ENCODE measurements at regions not wholly inside any gene's neighbourhood (a gene's known extent, or its start where the extent isn't known, plus 50 kb on each side); places are given as distances from the start of the nearest gene placed in this dataset.

GRCh38 chr11:112831041-112831440 is 130.2 kb upstream of the NCAM1 start:
- Histone ChIP-seq H3K9me3 (ENCODE audit: control insufficient read depth, insufficient read depth, low read length) (peaks cover 2% of the 10 kb centered on the region; the same call in 1 of the 2 replicates), H3K18ac (ENCODE audit: low read depth, low read length) (no peak overlapping the region), H3K14ac (replicated peaks; ENCODE audit: low read depth, low read length) (no peak overlapping the region), H4K91ac (ENCODE audit: insufficient read depth, low read depth, low read length) (no peak overlapping the region), H3K23ac (ENCODE audit: low read depth, low read length) (no peak overlapping the region), H3K56ac (ENCODE audit: extremely low read depth, insufficient read depth, low read length) (no peak overlapping the region), H3K4me2 (ENCODE audit: low read depth, low read length) (no peak overlapping the region), H3K36me3 (ENCODE audit: control insufficient read depth, insufficient read depth, low read length) (no peaks in the 10 kb centered on the region), H2BK20ac (ENCODE audit: low read depth, low read length) (no peak overlapping the region), H3K9me1 (ENCODE audit: insufficient read depth, low read length) (no peaks in the 10 kb centered on the region), H3K4me3 (ENCODE audit: insufficient read depth, low read depth, low read length) (no peak overlapping the region), H2AFZ (replicated peaks; ENCODE audit: low read length, poor library complexity) (no peak overlapping the region), H2BK120ac (ENCODE audit: low read depth, low read length) (no peak overlapping the region), H3K4ac (ENCODE audit: low read depth, low read length) (no peak overlapping the region), H3K27me3 (ENCODE audit: control insufficient read depth, insufficient read depth, low read length) (no peaks in the 10 kb centered on the region), H2BK15ac (ENCODE audit: low read depth, low read length) (no peak overlapping the region), H3K27ac (ENCODE audit: insufficient read depth, low read length) (no peak overlapping the region), H4K8ac (ENCODE audit: low read depth in 2 of 2, low read length in 2 of 2) (no peak overlapping the region), H2BK5ac (ENCODE audit: low read depth, low read length, poor library complexity, severe bottlenecking) (no peak overlapping the region), H3K4me1 (ENCODE audit: control insufficient read depth, insufficient read depth, low read length) (no peaks in the 10 kb centered on the region), H2AK9ac (replicated peaks; ENCODE audit: low read depth, low read length, poor library complexity) (no peak overlapping the region), H3K79me1 (ENCODE audit: low read depth in 1 of 2, low read length in 2 of 2) (no peaks in the 10 kb centered on the region), H4K5ac (ENCODE audit: low read depth, low read length) (no peak overlapping the region), H3K9ac (ENCODE audit: low read depth, low read length) (no peak overlapping the region), H2AK5ac (ENCODE audit: low read depth, low read length) (no peak overlapping the region), H4K20me1 (ENCODE audit: insufficient read depth, low read length) (no peaks in the 10 kb centered on the region)
- dilution Hi-C loops (cut with HindIII; ENCODE audit: low sequenced_read_pairs, unreplicated experiment) (no loop called here), intact Hi-C loops (cut with micrococcal nuclease) (no loop called here), in situ Hi-C loops (cut with MboI; ENCODE audit: low sequenced_read_pairs) (no loop called here)
- no CpG with 5 or more reads among the region's 1 CpG for WGBS, 2 experiments (ENCODE audit: extremely low coverage in 2 of 2, insufficient read length in 1 of 2)
- CTCF ChIA-PET = no interaction called here
- POLR2A ChIA-PET (ENCODE audit: unreplicated experiment) = no interaction called here
- DNase-seq (no peak), ATAC-seq (ENCODE audit: low read depth) (no peak)
- BruUV-seq (replicated peaks) = no TSS peak
- TF ChIP-seq RCOR1 (IDR thresholded peaks at IDR 0.05; ENCODE audit: insufficient replicate concordance, low read length) (no peak), MAZ (IDR thresholded peaks at IDR 0.05; ENCODE audit: borderline replicate concordance, low read depth, low read length) (no peak), POLR2A (IDR thresholded peaks at IDR 0.05; ENCODE audit: low read depth, low read length) (no peak), RAD21 (IDR thresholded peaks at IDR 0.05; ENCODE audit: low read length) (no peak), USF2 (IDR thresholded peaks at IDR 0.05; ENCODE audit: low read depth, low read length) (no peak), RFX5 (IDR thresholded peaks at IDR 0.05; ENCODE audit: low read depth, low read length) (no peak), CEBPB (IDR thresholded peaks at IDR 0.05; ENCODE audit: low read depth, low read length) (no peak), MAFK (IDR thresholded peaks at IDR 0.05; ENCODE audit: low read depth, low read length) (no peak), CTCF (conservative IDR thresholded peaks at IDR 0.05; ENCODE audit: low read depth, low read length) (no peak), SMC3 (IDR thresholded peaks at IDR 0.05; ENCODE audit: low read depth, low read length) (no peak), MXI1 (IDR thresholded peaks at IDR 0.05; ENCODE audit: borderline replicate concordance, low read depth, low read length) (no peak), NFE2L2 (IDR thresholded peaks at IDR 0.05; ENCODE audit: low read depth, low read length) (no peak), CHD1 (IDR thresholded peaks at IDR 0.05; ENCODE audit: low read depth, low read length) (no peak), ELK1 (IDR thresholded peaks at IDR 0.05; ENCODE audit: borderline replicate concordance, low read depth, low read length) (no peak), BHLHE40 (IDR thresholded peaks at IDR 0.05; ENCODE audit: low read depth, low read length) (no peak), FOS (IDR thresholded peaks at IDR 0.05; ENCODE audit: low read depth, low read length) (no peak)
